Endothelial cell of hepatic sinusoid (primary cell): ENCODE measurements at regions not wholly inside any gene's neighbourhood (a gene's known extent, or its start where the extent isn't known, plus 50 kb on each side); places are given as distances from the start of the nearest gene placed in this dataset.

ENCODE experiments used
- in situ Hi-C: cut with HindIII; loops from 2 replicates; pipeline ENCODE4 v1.10.0; 2017; ENCODE audit warnings: low sequenced_read_pairs

- in situ Hi-C loops = no loop called here
Measured at GRCh38 chr6:154596701-154597100, 86.2 kb upstream of the CNKSR3 start.

- in situ Hi-C loops = no loop called here
Measured at GRCh38 chr6:154598399-154598798, 87.9 kb upstream of the CNKSR3 start.

GRCh38 chr6:154602296-154602695 is 91.8 kb upstream of the CNKSR3 start:
- in situ Hi-C loops = no loop called here

GRCh38 chr6:154602708-154603107 is 92.2 kb upstream of the CNKSR3 start:
- in situ Hi-C loops = no loop called here

GRCh38 chr6:154604119-154604518 is 93.6 kb upstream of the CNKSR3 start:
- in situ Hi-C loops = no loop called here

GRCh38 chr6:154605178-154605881 is 94.8 kb upstream of the CNKSR3 start:
- in situ Hi-C loops = no loop called here

- in situ Hi-C loops = no loop called here
Measured at GRCh38 chr6:154605882-154606370, 95.4 kb upstream of the CNKSR3 start.

- in situ Hi-C loops = no loop called here
Measured at GRCh38 chr6:154606457-154606856, 96.0 kb upstream of the CNKSR3 start.

GRCh38 chr6:154606860-154607259 is 96.4 kb upstream of the CNKSR3 start:
- in situ Hi-C loops = no loop called here

- in situ Hi-C loops = loop anchor here (5.0 kb wide), 1 partner anchor 41 kb away; no protein-coding TSS in a partner anchor
Measured at GRCh38 chr6:154611241-154611640, 100.8 kb upstream of the CNKSR3 start.

- in situ Hi-C loops = loop anchor here (5.0 kb wide), 1 partner anchor 40 kb away; no protein-coding TSS in a partner anchor
Measured at GRCh38 chr6:154611847-154612246, 101.4 kb upstream of the CNKSR3 start.

GRCh38 chr6:154613137-154613676 is 102.7 kb upstream of the CNKSR3 start:
- in situ Hi-C loops = loop anchor here (5.0 kb wide), 1 partner anchor 39 kb away; no protein-coding TSS in a partner anchor

GRCh38 chr6:154614101-154614500 is 103.6 kb upstream of the CNKSR3 start:
- in situ Hi-C loops = loop anchor here (5.0 kb wide), 1 partner anchor 38 kb away; no protein-coding TSS in a partner anchor

GRCh38 chr6:154614641-154615040 is 104.2 kb upstream of the CNKSR3 start:
- in situ Hi-C loops = loop anchor here (5.0 kb wide), 1 partner anchor 38 kb away; no protein-coding TSS in a partner anchor

- in situ Hi-C loops = no loop called here
Measured at GRCh38 chr6:154615483-154616025, 105.1 kb upstream of the CNKSR3 start.

- in situ Hi-C loops = no loop called here
Measured at GRCh38 chr6:154617175-154617574, 106.7 kb upstream of the CNKSR3 start.

- in situ Hi-C loops = no loop called here
Measured at GRCh38 chr6:154619146-154619545, 108.7 kb upstream of the CNKSR3 start.

GRCh38 chr6:154621686-154622085 is 111.2 kb upstream of the CNKSR3 start:
- in situ Hi-C loops = no loop called here

GRCh38 chr6:154622618-154623336 is 110.4 kb upstream of the SCAF8 start:
- in situ Hi-C loops = no loop called here

GRCh38 chr6:154623391-154623790 is 109.8 kb upstream of the SCAF8 start:
- in situ Hi-C loops = no loop called here

- in situ Hi-C loops = no loop called here
Measured at GRCh38 chr6:154624038-154624599, 109.1 kb upstream of the SCAF8 start.
